Kidney (tissue), 13 donors: ENCODE measurements at regions not wholly inside any gene's neighbourhood (a gene's known extent, or its start where the extent isn't known, plus 50 kb on each side); places are given as distances from the start of the nearest gene placed in this dataset.

Experiments used
- DNase-seq, 5 donors: peaks; one replicate each; pipeline ENCODE4 v3.0.0-alpha.2; 2013 to 2020
- FAIRE-seq: peaks from 2 replicates; lab custom pipeline; 2012; peaks lifted over from hg19 to GRCh38; lab: Jason Lieb, UNC
- H3K27ac ChIP-seq, 2 donors: one replicate each; pipeline ENCODE4 v1.7.0; 2013; ENCODE audit warnings: low read depth in 2 of 2, low read length in 2 of 2, inconsistent platforms in 1 of 2
- H3K27me3 ChIP-seq: one replicate; pipeline ENCODE4 v1.7.1; 2013; ENCODE audit warnings: low read length, inconsistent platforms; ENCODE audit not compliant: control insufficient read depth, insufficient read depth
- H3K36me3 ChIP-seq, 3 donors: one replicate each; pipeline versions ENCODE4 v1.7.0 to v1.7.1; 2013; ENCODE audit warnings: low read length in 3 of 3, control low read depth in 1 of 3, inconsistent platforms in 1 of 3; ENCODE audit not compliant: insufficient read depth in 3 of 3, control insufficient read depth in 2 of 3
- H3K4me1 ChIP-seq, 3 donors: one replicate each; pipeline versions ENCODE4 v1.7.0 to v1.7.1; 2013; ENCODE audit warnings: low read length in 3 of 3, inconsistent platforms in 1 of 3, low read depth in 1 of 3; ENCODE audit not compliant: control insufficient read depth in 2 of 3, insufficient read depth in 2 of 3
- H3K4me3 ChIP-seq, 3 donors: one replicate each; pipeline versions ENCODE4 v1.7.0 to v1.8.1; 2013; ENCODE audit warnings: low read length in 3 of 3, control low read depth in 1 of 3, inconsistent platforms in 1 of 3
- H3K9ac ChIP-seq, 3 donors: one replicate each; pipeline versions ENCODE4 v1.7.0 to v1.7.1; 2013; ENCODE audit warnings: low read length in 3 of 3, control low read depth in 1 of 3, inconsistent platforms in 1 of 3
- H3K9me3 ChIP-seq, 3 donors: one replicate each; pipeline versions ENCODE4 v1.7.0 to v1.7.1; 2013; ENCODE audit warnings: low read length in 3 of 3, control low read depth in 1 of 3, inconsistent platforms in 1 of 3; ENCODE audit not compliant: control insufficient read depth in 2 of 3, insufficient read depth in 1 of 3
- CTCF ChIP-seq: IDR thresholded peaks from 3 replicates; pipeline ENCODE4 v1.5.1; 2012; ENCODE audit warnings: mild to moderate bottlenecking, moderate library complexity, borderline replicate concordance; ENCODE audit not compliant: insufficient read depth; ENCODE audit errors: extremely low read depth
- intact Hi-C: fragments of 100-400 bp; cut with DNase I; formaldehyde crosslinking; loops from one replicate; pipeline ENCODE4 v1.11.1; 2022
- donor health status: control.
- donor health status: control.
- donor health status: control.
- donor health status: control.
- donor health status: control.
- donor health status: DM: yes; HTN: yes; CAD: no.
- donor health status: Normal renal cell carcinoma (clear cell type).

- Histone ChIP-seq H3K9ac (no peak overlapping the region), H3K4me1 (no peaks in the 10 kb centered on the region), H3K4me3 (no peak overlapping the region), H3K27ac (no peak overlapping the region), H3K36me3 (no peaks in the 10 kb centered on the region), H3K27me3 (no peaks in the 10 kb centered on the region), H3K9me3 (peaks cover 0 to 6% (median 0%) of the 10 kb centered on the region in 3 donors)
- FAIRE-seq (no peak), DNase-seq (no peak)
- intact Hi-C loops, result no loop called here
- no peak for TF ChIP-seq CTCF
Measured at GRCh38 chr16:9351440-9351839, 260.0 kb downstream of the HAPSTR1 start.

- no peak overlapping the region for H3K27ac ChIP-seq
- FAIRE-seq, result no peak
- no peak overlapping the region for H3K4me3 ChIP-seq
- H3K9ac ChIP-seq, result no peak overlapping the region
- no peak for DNase-seq
- TF ChIP-seq CTCF, result no peak
- intact Hi-C loops, result no loop called here
- H3K9me3 ChIP-seq, result peaks cover 0 to 6% (median 0%) of the 10 kb centered on the region in 3 donors
- no peaks in the 10 kb centered on the region for H3K36me3 ChIP-seq
- H3K27me3 ChIP-seq, result no peaks in the 10 kb centered on the region
- H3K4me1 ChIP-seq, result no peaks in the 10 kb centered on the region
Measured at GRCh38 chr16:9351841-9352434, 260.5 kb downstream of the HAPSTR1 start.

GRCh38 chr16:9357829-9358228 lies 266.4 kb downstream of the HAPSTR1 start:
- no peaks in the 10 kb centered on the region for H3K27me3 ChIP-seq
- H3K36me3 ChIP-seq, result no peaks in the 10 kb centered on the region
- DNase-seq (no peak), FAIRE-seq (no peak)
- no peak for TF ChIP-seq CTCF
- intact Hi-C loops, result no loop called here
- H3K4me1 ChIP-seq, result no peaks in the 10 kb centered on the region
- H3K9me3 ChIP-seq, result no peaks in the 10 kb centered on the region
- no peak overlapping the region for H3K4me3 ChIP-seq
- no peak overlapping the region for H3K27ac ChIP-seq
- H3K9ac ChIP-seq, result no peak overlapping the region

GRCh38 chr16:9360075-9360474 lies 268.6 kb downstream of the HAPSTR1 start:
- Histone ChIP-seq H3K4me1 (peaks cover 0 to 2% (median 0%) of the 10 kb centered on the region in 3 donors), H3K27ac (no peak overlapping the region), H3K36me3 (no peaks in the 10 kb centered on the region), H3K9me3 (no peaks in the 10 kb centered on the region), H3K4me3 (no peak overlapping the region), H3K27me3 (no peaks in the 10 kb centered on the region), H3K9ac (no peak overlapping the region)
- intact Hi-C loops, result no loop called here
- DNase-seq (no peak), FAIRE-seq (no peak)
- no peak for TF ChIP-seq CTCF
